ENCODE measurements at regions not wholly inside any gene's neighbourhood (a gene's known extent, or its start where the extent isn't known, plus 50 kb on each side); places are given as distances from the start of the nearest gene placed in this dataset.

DNA sequence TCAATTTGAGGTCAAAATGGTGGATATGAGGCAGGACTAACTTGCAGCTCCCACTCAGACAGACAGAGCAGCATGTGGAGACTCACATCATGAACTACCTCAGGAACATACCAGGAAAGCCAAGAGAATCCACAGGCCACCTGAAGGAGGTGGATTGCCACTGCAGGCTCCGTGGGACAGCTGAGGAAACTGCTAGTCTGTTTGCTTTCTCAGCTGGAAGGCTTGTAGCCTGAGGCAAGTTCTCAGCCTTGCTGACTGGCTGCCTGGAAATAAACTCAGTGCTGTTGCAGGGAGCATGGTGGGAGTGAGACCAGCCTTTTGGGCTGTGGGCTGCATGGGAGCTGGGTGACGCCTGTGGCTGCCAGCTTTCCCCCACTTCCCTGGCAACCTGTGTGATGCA is 202.9 kb downstream of the ZNF248 start:
- no peaks in the 10 kb centered on the region for H3K36me3 ChIP-seq (replicated peaks; ENCODE audit: insufficient read depth, low read depth)
- H4K20me1 ChIP-seq (ENCODE audit: insufficient read depth, poor library complexity, severe bottlenecking): no peaks in the 10 kb centered on the region
- peaks cover 3% of the 10 kb centered on the region for H3K9me3 ChIP-seq (ENCODE audit: low read depth)
- no peak for DNase-seq (ENCODE audit: low spot score)
- H3K27me3 ChIP-seq: no peaks in the 10 kb centered on the region
- no peaks in the 10 kb centered on the region for H3K9me2 ChIP-seq (replicated peaks; ENCODE audit: insufficient read depth)
- no peak overlapping the region for H3K4me3 ChIP-seq
- no peak overlapping the region for H3K27ac ChIP-seq
- no peaks in the 10 kb centered on the region for H3K4me1 ChIP-seq (ENCODE audit: insufficient read depth)
- no peak overlapping the region for H2AFZ ChIP-seq
- WGBS (ENCODE audit: low lambda C conversion rate, missing lambda C conversion rate): 68% methylated on average over 2 of the region's 2 CpGs
- no peak overlapping the region for H3K4me2 ChIP-seq
- TF ChIP-seq, protein P1, sequence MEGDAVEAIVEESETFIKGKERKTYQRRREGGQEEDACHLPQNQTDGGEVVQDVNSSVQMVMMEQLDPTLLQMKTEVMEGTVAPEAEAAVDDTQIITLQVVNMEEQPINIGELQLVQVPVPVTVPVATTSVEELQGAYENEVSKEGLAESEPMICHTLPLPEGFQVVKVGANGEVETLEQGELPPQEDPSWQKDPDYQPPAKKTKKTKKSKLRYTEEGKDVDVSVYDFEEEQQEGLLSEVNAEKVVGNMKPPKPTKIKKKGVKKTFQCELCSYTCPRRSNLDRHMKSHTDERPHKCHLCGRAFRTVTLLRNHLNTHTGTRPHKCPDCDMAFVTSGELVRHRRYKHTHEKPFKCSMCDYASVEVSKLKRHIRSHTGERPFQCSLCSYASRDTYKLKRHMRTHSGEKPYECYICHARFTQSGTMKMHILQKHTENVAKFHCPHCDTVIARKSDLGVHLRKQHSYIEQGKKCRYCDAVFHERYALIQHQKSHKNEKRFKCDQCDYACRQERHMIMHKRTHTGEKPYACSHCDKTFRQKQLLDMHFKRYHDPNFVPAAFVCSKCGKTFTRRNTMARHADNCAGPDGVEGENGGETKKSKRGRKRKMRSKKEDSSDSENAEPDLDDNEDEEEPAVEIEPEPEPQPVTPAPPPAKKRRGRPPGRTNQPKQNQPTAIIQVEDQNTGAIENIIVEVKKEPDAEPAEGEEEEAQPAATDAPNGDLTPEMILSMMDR (IDR thresholded peaks at IDR 0.05; ENCODE audit: poor library complexity): no peak
- no peak for TF ChIP-seq EZH2 (IDR thresholded peaks at IDR 0.05; ENCODE audit: borderline replicate concordance)
- TF ChIP-seq EZH2phosphoT487 (IDR thresholded peaks at IDR 0.05; ENCODE audit: low read depth, severe bottlenecking, unreplicated experiment): no peak
- no peaks in the 10 kb centered on the region for H3K79me2 ChIP-seq

DNA sequence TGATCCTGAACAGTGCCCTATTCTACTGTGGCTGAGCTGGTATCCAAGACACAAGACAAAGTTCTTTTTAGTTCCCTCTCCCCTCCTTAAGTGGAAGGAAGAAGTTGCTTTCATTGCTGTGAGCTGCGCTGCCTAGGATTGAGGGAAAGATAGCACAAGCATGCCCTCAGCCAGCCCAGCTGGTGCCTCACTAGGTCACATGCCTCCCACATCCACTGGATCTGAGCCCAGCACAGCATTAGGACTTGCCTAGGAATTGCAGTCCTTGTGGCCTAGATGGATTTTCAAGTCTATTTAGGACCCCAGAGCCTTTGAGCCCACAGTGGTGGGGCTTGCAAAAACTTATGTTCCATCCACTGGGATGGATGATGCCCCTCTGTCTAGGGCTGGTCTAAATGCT is 214.2 kb downstream of the ZNF248 start:
- no peak overlapping the region for H3K4me3 ChIP-seq
- H3K9me2 ChIP-seq (replicated peaks; ENCODE audit: insufficient read depth): no peaks in the 10 kb centered on the region
- no peak overlapping the region for H3K27ac ChIP-seq
- no peak overlapping the region for H3K4me2 ChIP-seq
- no peaks in the 10 kb centered on the region for H3K36me3 ChIP-seq (replicated peaks; ENCODE audit: insufficient read depth, low read depth)
- no peaks in the 10 kb centered on the region for H3K27me3 ChIP-seq
- no peak overlapping the region for H2AFZ ChIP-seq
- no peaks in the 10 kb centered on the region for H4K20me1 ChIP-seq (ENCODE audit: insufficient read depth, poor library complexity, severe bottlenecking)
- DNase-seq (ENCODE audit: low spot score): no peak
- no peaks in the 10 kb centered on the region for H3K9me3 ChIP-seq (ENCODE audit: low read depth)
- no peaks in the 10 kb centered on the region for H3K79me2 ChIP-seq
- WGBS (ENCODE audit: low lambda C conversion rate, missing lambda C conversion rate): 67% methylated on average over 1 of the region's 1 CpG
- no peaks in the 10 kb centered on the region for H3K4me1 ChIP-seq (ENCODE audit: insufficient read depth)
- TF ChIP-seq, protein P1 (IDR thresholded peaks at IDR 0.05; ENCODE audit: poor library complexity): no peak
- no peak for TF ChIP-seq EZH2 (IDR thresholded peaks at IDR 0.05; ENCODE audit: borderline replicate concordance)
- TF ChIP-seq EZH2phosphoT487 (IDR thresholded peaks at IDR 0.05; ENCODE audit: low read depth, severe bottlenecking, unreplicated experiment): no peak

DNA sequence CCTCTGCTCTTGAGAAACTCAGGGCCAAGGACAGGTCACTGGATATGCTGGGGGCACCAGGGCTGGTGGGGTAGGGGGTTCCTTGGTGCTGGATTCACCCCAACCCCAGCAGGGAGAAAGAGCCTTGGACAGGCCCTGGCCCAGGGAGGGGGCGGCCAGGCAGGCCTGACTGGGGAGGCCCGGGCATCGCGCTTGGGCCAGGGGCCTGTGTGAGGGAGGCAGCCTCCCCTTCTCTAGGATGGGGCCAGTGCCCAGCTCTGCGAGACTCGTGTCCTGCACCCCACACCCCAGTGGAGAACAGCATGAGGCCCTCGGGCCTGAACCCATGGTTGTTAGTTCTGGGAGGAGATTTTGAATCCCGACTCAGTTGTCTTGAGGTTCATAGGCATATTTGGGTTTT is 217.1 kb downstream of the ZNF248 start:
- TF ChIP-seq, protein P1 (IDR thresholded peaks at IDR 0.05; ENCODE audit: poor library complexity): no peak
- TF ChIP-seq EZH2phosphoT487 (IDR thresholded peaks at IDR 0.05; ENCODE audit: low read depth, severe bottlenecking, unreplicated experiment): no peak
- TF ChIP-seq EZH2 (IDR thresholded peaks at IDR 0.05; ENCODE audit: borderline replicate concordance): no peak
- no peaks in the 10 kb centered on the region for H3K36me3 ChIP-seq (replicated peaks; ENCODE audit: insufficient read depth, low read depth)
- no peak overlapping the region for H3K4me2 ChIP-seq
- no peak overlapping the region for H2AFZ ChIP-seq
- no peaks in the 10 kb centered on the region for H3K27me3 ChIP-seq
- H3K4me1 ChIP-seq (ENCODE audit: insufficient read depth): no peaks in the 10 kb centered on the region
- H3K4me3 ChIP-seq: no peak overlapping the region
- 86% methylated on average over 8 of the region's 8 CpGs for WGBS (ENCODE audit: low lambda C conversion rate, missing lambda C conversion rate)
- no peaks in the 10 kb centered on the region for H3K9me3 ChIP-seq (ENCODE audit: low read depth)
- no peak for DNase-seq (ENCODE audit: low spot score)
- no peaks in the 10 kb centered on the region for H3K9me2 ChIP-seq (replicated peaks; ENCODE audit: insufficient read depth)
- H3K79me2 ChIP-seq: no peaks in the 10 kb centered on the region
- H3K27ac ChIP-seq: no peak overlapping the region
- no peaks in the 10 kb centered on the region for H4K20me1 ChIP-seq (ENCODE audit: insufficient read depth, poor library complexity, severe bottlenecking)

DNA sequence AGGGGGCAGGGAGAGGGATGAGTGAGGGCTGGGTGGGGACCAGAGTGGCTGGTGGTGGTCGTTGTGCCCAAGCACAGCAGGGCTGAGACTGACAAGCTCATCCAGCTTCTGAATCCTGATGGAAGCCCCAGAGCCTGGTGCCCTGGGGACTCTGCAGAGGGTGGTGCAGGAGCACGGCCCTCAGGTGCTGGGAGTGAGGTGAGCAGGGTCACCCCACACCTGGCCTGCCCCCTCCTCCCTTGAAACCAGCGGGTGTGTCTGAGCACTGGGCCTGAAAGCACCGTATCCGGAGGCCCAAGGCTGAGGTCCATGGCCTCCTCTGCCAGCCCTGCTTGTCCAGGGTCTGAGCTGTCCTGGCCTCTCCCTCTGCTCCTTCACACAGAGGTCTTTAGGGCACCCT is 218.2 kb downstream of the ZNF248 start:
- Histone ChIP-seq H4K20me1 (ENCODE audit: insufficient read depth, poor library complexity, severe bottlenecking) (no peaks in the 10 kb centered on the region), H3K9me2 (replicated peaks; ENCODE audit: insufficient read depth) (no peaks in the 10 kb centered on the region), H2AFZ (no peak overlapping the region), H3K4me1 (ENCODE audit: insufficient read depth) (no peaks in the 10 kb centered on the region), H3K79me2 (no peaks in the 10 kb centered on the region), H3K9me3 (ENCODE audit: low read depth) (no peaks in the 10 kb centered on the region), H3K4me3 (no peak overlapping the region), H3K36me3 (replicated peaks; ENCODE audit: insufficient read depth, low read depth) (no peaks in the 10 kb centered on the region), H3K27ac (no peak overlapping the region), H3K27me3 (no peaks in the 10 kb centered on the region), H3K4me2 (no peak overlapping the region)
- no peak for DNase-seq (ENCODE audit: low spot score)
- 64% methylated on average over 5 of the region's 5 CpGs for WGBS (ENCODE audit: low lambda C conversion rate, missing lambda C conversion rate)
- TF ChIP-seq, protein P1 (IDR thresholded peaks at IDR 0.05; ENCODE audit: poor library complexity): no peak
- TF ChIP-seq EZH2 (IDR thresholded peaks at IDR 0.05; ENCODE audit: borderline replicate concordance) (no peak), EZH2phosphoT487 (IDR thresholded peaks at IDR 0.05; ENCODE audit: low read depth, severe bottlenecking, unreplicated experiment) (no peak)

Data from hepatocyte (in vitro differentiated cells).